ENCODE measurements at regions not wholly inside any gene's neighbourhood (a gene's known extent, or its start where the extent isn't known, plus 50 kb on each side); places are given as distances from the start of the nearest gene placed in this dataset.
"Not testable (repeated sequence)": the region's sequence is repeated elsewhere in the genome, so short reads cannot be mapped to it uniquely, and the experiment has no call there.

DNA sequence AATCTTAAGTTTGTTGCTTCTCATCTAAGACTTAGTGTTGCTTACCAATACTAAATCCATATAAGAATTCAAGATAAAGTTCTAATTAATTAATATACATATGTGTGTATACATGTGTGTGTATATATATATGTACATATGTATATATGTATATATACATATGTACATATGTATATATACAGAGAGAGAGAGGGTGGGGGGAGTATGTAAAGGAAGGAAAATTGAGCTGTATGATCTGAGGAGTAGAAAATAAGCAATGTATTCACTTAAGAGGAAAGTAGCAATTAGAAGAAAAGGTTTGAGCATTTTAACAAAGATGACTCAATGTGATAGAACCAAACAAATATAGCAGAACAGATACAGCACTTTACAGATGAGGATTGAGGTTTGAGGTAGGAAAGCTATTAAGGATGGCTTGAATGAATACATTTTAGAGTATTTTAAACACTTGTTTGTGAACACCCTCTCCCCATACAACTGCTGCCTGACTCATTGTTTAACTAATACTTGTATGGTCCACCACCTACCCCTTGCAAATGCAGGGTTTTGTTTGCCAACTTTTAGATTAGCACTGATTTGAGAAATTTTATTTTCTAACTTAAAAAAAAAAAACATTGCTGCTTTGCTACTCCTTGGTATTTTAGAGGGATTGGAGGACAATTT is 681.1 kb upstream of the CADM2 start:
- no peak for FAIRE-seq

- no peak for FAIRE-seq
Measured at GRCh38 chr3:84292128-84292527, 666.7 kb upstream of the CADM2 start.

- no peak for FAIRE-seq
Measured at GRCh38 chr3:84299329-84299728, 659.5 kb upstream of the CADM2 start.

DNA sequence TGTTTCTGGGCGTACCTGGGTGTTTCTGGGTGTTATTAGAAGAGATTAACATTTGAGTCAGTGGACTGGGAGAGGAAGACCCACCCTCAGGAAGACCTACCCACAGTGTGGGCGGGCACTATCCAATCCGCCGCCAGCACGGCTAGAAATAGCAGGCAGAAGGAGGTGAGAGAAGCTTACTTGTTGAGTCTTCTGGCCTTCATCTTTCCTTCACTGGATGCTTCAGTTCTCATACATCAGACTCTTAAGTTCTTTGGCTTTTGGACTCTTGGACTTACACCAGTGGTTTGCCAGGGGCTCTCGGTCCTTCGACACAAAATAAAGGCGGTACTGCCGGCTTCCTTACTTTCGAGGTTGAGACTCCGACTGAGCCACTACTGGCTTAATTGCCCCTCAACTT is 654.6 kb upstream of the CADM2 start:
- no peak for FAIRE-seq

- no peak for FAIRE-seq
Measured at GRCh38 chr3:84307339-84307738, 651.5 kb upstream of the CADM2 start.

GRCh38 chr3:84308379-84308778 is 650.4 kb upstream of the CADM2 start:
- FAIRE-seq, result no peak

DNA sequence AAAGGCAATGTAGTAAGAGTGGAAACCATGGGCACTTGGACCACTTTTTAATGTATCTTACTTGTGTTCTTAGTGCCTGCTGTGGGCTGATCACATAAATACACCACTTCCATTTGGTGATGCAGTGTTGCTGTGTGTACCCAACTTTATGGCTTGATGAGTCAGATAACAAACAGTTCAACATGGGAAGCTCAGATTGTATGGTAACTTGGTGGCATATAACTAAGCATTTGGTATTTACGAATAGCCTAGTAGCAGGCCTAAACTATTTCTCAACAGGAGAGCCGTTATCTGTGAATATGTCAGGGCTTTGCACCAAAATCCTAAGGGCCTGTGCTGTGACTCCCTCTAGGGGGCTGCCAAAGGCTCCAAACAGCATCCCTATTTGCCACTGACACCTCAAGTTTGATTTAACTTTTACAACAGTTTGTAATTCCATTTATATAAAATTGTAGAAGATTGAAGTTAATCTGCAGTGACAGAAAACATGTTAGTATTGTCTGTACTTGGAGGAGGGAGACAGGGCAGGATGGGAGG is 640.4 kb upstream of the CADM2 start:
- no peak for FAIRE-seq

GRCh38 chr3:84365563-84366278 is 593.1 kb upstream of the CADM2 start:
- not testable (repeated sequence) for FAIRE-seq

All from islet of Langerhans (tissue), 1 donor.